ENCODE measurements at regions not wholly inside any gene's neighbourhood (a gene's known extent, or its start where the extent isn't known, plus 50 kb on each side); places are given as distances from the start of the nearest gene placed in this dataset.

GRCh38 chr4:80136270-80136669 is 61.0 kb upstream of the PRDM8 start:
- TF ChIP-seq, protein P1, sequence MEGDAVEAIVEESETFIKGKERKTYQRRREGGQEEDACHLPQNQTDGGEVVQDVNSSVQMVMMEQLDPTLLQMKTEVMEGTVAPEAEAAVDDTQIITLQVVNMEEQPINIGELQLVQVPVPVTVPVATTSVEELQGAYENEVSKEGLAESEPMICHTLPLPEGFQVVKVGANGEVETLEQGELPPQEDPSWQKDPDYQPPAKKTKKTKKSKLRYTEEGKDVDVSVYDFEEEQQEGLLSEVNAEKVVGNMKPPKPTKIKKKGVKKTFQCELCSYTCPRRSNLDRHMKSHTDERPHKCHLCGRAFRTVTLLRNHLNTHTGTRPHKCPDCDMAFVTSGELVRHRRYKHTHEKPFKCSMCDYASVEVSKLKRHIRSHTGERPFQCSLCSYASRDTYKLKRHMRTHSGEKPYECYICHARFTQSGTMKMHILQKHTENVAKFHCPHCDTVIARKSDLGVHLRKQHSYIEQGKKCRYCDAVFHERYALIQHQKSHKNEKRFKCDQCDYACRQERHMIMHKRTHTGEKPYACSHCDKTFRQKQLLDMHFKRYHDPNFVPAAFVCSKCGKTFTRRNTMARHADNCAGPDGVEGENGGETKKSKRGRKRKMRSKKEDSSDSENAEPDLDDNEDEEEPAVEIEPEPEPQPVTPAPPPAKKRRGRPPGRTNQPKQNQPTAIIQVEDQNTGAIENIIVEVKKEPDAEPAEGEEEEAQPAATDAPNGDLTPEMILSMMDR (IDR thresholded peaks at IDR 0.05; ENCODE audit: low read depth, low read length): no peak
- TF ChIP-seq POLR2A (IDR thresholded peaks at IDR 0.05; ENCODE audit: extremely low read depth, insufficient read length): no peak

All from NB4 (cell line).